ENCODE measurements at regions not wholly inside any gene's neighbourhood (a gene's known extent, or its start where the extent isn't known, plus 50 kb on each side); places are given as distances from the start of the nearest gene placed in this dataset.
"Not testable (repeated sequence)": the region's sequence is repeated elsewhere in the genome, so short reads cannot be mapped to it uniquely, and the experiment has no call there.

- DNase-seq = no peak
These were observed 249.2 kb downstream of the IGSF11 start for GRCh38 chr3:118785415-118785814.

- DNase-seq = no peak
These were observed 243.4 kb downstream of the IGSF11 start for GRCh38 chr3:118791246-118791645.

GRCh38 chr3:118792191-118792590, 242.5 kb downstream of the IGSF11 start:
- DNase-seq = no peak

- DNase-seq = no peak
These were observed 241.5 kb downstream of the IGSF11 start for GRCh38 chr3:118793176-118793575.

GRCh38 chr3:118799303-118799702, 235.3 kb downstream of the IGSF11 start:
- no peak for DNase-seq

GRCh38 chr3:118801899-118802298, 232.7 kb downstream of the IGSF11 start:
- DNase-seq = no peak

- no peak for DNase-seq
These were observed 232.1 kb downstream of the IGSF11 start for GRCh38 chr3:118802325-118803095.

- DNase-seq = no peak
These were observed 231.6 kb downstream of the IGSF11 start for GRCh38 chr3:118803096-118803476.

GRCh38 chr3:118805007-118805406, 229.6 kb downstream of the IGSF11 start:
- DNase-seq = no peak

- DNase-seq = no peak
These were observed 228.2 kb downstream of the IGSF11 start for GRCh38 chr3:118806423-118806822.

GRCh38 chr3:118807349-118807748, 227.3 kb downstream of the IGSF11 start:
- DNase-seq = not testable (repeated sequence)

- DNase-seq = no peak
These were observed 225.9 kb downstream of the IGSF11 start for GRCh38 chr3:118808723-118809122.

- DNase-seq = no peak
These were observed 224.7 kb downstream of the IGSF11 start for GRCh38 chr3:118809696-118810498.

- no peak for DNase-seq
These were observed 224.1 kb downstream of the IGSF11 start for GRCh38 chr3:118810499-118811035.

- no peak for DNase-seq
These were observed 223.4 kb downstream of the IGSF11 start for GRCh38 chr3:118811236-118811732.

- no peak for DNase-seq
These were observed 221.2 kb downstream of the IGSF11 start for GRCh38 chr3:118813472-118813871.

- DNase-seq = no peak
These were observed 216.9 kb downstream of the IGSF11 start for GRCh38 chr3:118817748-118818165.

GRCh38 chr3:118818386-118818785, 216.3 kb downstream of the IGSF11 start:
- no peak for DNase-seq

- no peak for DNase-seq
These were observed 211.0 kb downstream of the IGSF11 start for GRCh38 chr3:118823626-118824025.

GRCh38 chr3:118827446-118827845, 207.2 kb downstream of the IGSF11 start:
- no peak for DNase-seq

GRCh38 chr3:118828351-118828750, 206.3 kb downstream of the IGSF11 start:
- DNase-seq = no peak

- DNase-seq = no peak
These were observed 201.6 kb downstream of the IGSF11 start for GRCh38 chr3:118833075-118833474.

- DNase-seq = no peak
These were observed 195.8 kb downstream of the IGSF11 start for GRCh38 chr3:118838871-118839270.
